ENCODE measurements at regions not wholly inside any gene's neighbourhood (a gene's known extent, or its start where the extent isn't known, plus 50 kb on each side); places are given as distances from the start of the nearest gene placed in this dataset.

GRCh38 chr5:74262544-74263207 lies 377.9 kb downstream of the ENC1 start:
- peak; percentile 89 for DNase-seq (ENCODE audit: low spot score)

- DNase-seq (ENCODE audit: low spot score), result no peak
Observed at GRCh38 chr5:74261866-74262265, 378.7 kb downstream of the ENC1 start.

GRCh38 chr5:74261421-74261820 lies 379.1 kb downstream of the ENC1 start:
- DNase-seq (ENCODE audit: low spot score), result no peak

- DNase-seq (ENCODE audit: low spot score), result no peak
Observed at GRCh38 chr5:74259572-74259971, 381.0 kb downstream of the ENC1 start.

GRCh38 chr5:74258314-74258665 lies 382.2 kb downstream of the ENC1 start:
- DNase-seq (ENCODE audit: low spot score), result no peak

- peak; percentile 93 for DNase-seq (ENCODE audit: low spot score)
Observed at GRCh38 chr5:74257645-74258313, 382.7 kb downstream of the ENC1 start.

GRCh38 chr5:74257060-74257527 lies 383.4 kb downstream of the ENC1 start:
- peak; percentile 46 for DNase-seq (ENCODE audit: low spot score)

GRCh38 chr5:74255692-74256392 lies 384.7 kb downstream of the ENC1 start:
- no peak for DNase-seq (ENCODE audit: low spot score)

- no peak for DNase-seq (ENCODE audit: low spot score)
Observed at GRCh38 chr5:74254257-74254656, 386.3 kb downstream of the ENC1 start.

- no peak for DNase-seq (ENCODE audit: low spot score)
Observed at GRCh38 chr5:74252044-74252443, 388.5 kb downstream of the ENC1 start.

- DNase-seq (ENCODE audit: low spot score), result peak; percentile 91
Observed at GRCh38 chr5:74251141-74252035, 389.1 kb downstream of the ENC1 start.

- no peak for DNase-seq (ENCODE audit: low spot score)
Observed at GRCh38 chr5:74250304-74251102, 390.0 kb downstream of the ENC1 start.

GRCh38 chr5:74248576-74248975 lies 392.0 kb downstream of the ENC1 start:
- DNase-seq (ENCODE audit: low spot score), result no peak

GRCh38 chr5:74244406-74244805 lies 396.1 kb downstream of the ENC1 start:
- DNase-seq (ENCODE audit: low spot score), result no peak

- DNase-seq (ENCODE audit: low spot score), result no peak
Observed at GRCh38 chr5:74243634-74244033, 396.9 kb downstream of the ENC1 start.

GRCh38 chr5:74242516-74242915 lies 398.0 kb downstream of the ENC1 start:
- DNase-seq (ENCODE audit: low spot score), result no peak

GRCh38 chr5:74241751-74242140 lies 398.8 kb downstream of the ENC1 start:
- no peak for DNase-seq (ENCODE audit: low spot score)

- no peak for DNase-seq (ENCODE audit: low spot score)
Observed at GRCh38 chr5:74240783-74241750, 399.5 kb downstream of the ENC1 start.

- DNase-seq (ENCODE audit: low spot score), result no peak
Observed at GRCh38 chr5:74239261-74239660, 401.3 kb downstream of the ENC1 start.
